ENCODE measurements at regions not wholly inside any gene's neighbourhood (a gene's known extent, or its start where the extent isn't known, plus 50 kb on each side); places are given as distances from the start of the nearest gene placed in this dataset.

DNA sequence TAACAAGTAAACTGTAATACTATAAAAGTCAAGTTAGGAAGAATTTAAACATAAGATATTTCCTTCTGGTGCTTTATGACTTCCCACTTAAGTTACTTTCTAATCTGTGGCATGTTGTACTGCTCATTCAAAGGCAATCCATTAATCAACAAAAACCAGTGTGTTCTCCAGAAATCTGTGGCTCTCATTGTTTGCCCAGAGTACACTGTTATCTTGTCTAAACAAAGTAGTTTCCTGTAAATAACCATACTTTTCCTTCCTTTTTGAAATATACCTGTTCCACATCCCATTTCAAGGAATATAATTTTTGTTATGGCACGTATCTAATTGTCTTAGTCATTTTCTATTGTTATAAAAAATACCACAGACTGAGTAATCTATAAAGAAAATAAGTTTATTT is 184.1 kb downstream of the CCER1 start:
- H3K27ac Mint-ChIP-seq (ENCODE audit: unreplicated experiment), result no peak overlapping the region
- H3K27me3 Mint-ChIP-seq (ENCODE audit: low read depth), result no peaks in the 10 kb centered on the region
- TF ChIP-seq, protein P1, sequence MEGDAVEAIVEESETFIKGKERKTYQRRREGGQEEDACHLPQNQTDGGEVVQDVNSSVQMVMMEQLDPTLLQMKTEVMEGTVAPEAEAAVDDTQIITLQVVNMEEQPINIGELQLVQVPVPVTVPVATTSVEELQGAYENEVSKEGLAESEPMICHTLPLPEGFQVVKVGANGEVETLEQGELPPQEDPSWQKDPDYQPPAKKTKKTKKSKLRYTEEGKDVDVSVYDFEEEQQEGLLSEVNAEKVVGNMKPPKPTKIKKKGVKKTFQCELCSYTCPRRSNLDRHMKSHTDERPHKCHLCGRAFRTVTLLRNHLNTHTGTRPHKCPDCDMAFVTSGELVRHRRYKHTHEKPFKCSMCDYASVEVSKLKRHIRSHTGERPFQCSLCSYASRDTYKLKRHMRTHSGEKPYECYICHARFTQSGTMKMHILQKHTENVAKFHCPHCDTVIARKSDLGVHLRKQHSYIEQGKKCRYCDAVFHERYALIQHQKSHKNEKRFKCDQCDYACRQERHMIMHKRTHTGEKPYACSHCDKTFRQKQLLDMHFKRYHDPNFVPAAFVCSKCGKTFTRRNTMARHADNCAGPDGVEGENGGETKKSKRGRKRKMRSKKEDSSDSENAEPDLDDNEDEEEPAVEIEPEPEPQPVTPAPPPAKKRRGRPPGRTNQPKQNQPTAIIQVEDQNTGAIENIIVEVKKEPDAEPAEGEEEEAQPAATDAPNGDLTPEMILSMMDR (conservative IDR thresholded peaks at IDR 0.05), result no peak
- DNase-seq (ENCODE audit: low read depth, low spot score), result no peak
- H3K4me1 Mint-ChIP-seq, result no peaks in the 10 kb centered on the region
- H3K4me3 Mint-ChIP-seq, result no peak overlapping the region
- H3K9me3 Mint-ChIP-seq, result no peaks in the 10 kb centered on the region
- no peaks in the 10 kb centered on the region for H3K36me3 Mint-ChIP-seq (ENCODE audit: low read depth)

GRCh38 chr12:90757957-90758356 is 197.0 kb downstream of the CCER1 start:
- Mint-ChIP-seq H3K36me3 (ENCODE audit: low read depth) (no peaks in the 10 kb centered on the region), H3K27ac (ENCODE audit: unreplicated experiment) (no peak overlapping the region)
- TF ChIP-seq, protein P1 (conservative IDR thresholded peaks at IDR 0.05), result no peak

DNA sequence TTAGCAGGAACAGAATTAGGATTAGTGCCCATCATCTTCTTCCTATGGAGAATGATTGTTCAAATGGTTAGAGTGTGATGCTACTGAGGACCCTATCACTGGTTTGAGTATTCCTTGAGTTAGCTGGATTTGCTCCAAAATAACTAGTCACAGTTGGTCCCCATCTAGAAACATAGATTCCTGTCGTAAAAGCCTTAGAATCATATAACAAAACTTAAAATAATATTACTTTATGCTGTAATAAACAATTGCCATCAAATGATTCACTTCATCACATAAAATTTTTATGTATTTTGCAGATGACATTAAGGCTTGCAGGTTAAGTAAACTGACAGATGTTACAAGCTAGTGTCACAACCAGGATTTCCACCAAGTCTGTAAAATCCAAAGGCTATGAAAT is 209.8 kb downstream of the CCER1 start:
- H3K27ac Mint-ChIP-seq (ENCODE audit: unreplicated experiment), result no peak overlapping the region
- DNase-seq (ENCODE audit: low read depth, low spot score), result no peak
- no peaks in the 10 kb centered on the region for H3K36me3 Mint-ChIP-seq (ENCODE audit: low read depth)
- no peaks in the 10 kb centered on the region for H3K27me3 Mint-ChIP-seq (ENCODE audit: low read depth)
- peaks cover 3% of the 10 kb centered on the region for H3K9me3 Mint-ChIP-seq
- TF ChIP-seq, protein P1 (conservative IDR thresholded peaks at IDR 0.05), result no peak
- no peaks in the 10 kb centered on the region for H3K4me1 Mint-ChIP-seq
- no peak overlapping the region for H3K4me3 Mint-ChIP-seq

More at GRCh38 chr12:90757957-90758356, 197.0 kb downstream of the CCER1 start:
- peaks cover 3% of the 10 kb centered on the region for H3K9me3 Mint-ChIP-seq
- H3K4me1 Mint-ChIP-seq, result no peaks in the 10 kb centered on the region
- no peak for DNase-seq (ENCODE audit: low read depth, low spot score)
- H3K4me3 Mint-ChIP-seq, result no peak overlapping the region
- no peaks in the 10 kb centered on the region for H3K27me3 Mint-ChIP-seq (ENCODE audit: low read depth)

GRCh38 chr12:90741611-90742010 is 213.4 kb downstream of the CCER1 start:
- no peak overlapping the region for H3K27ac Mint-ChIP-seq (ENCODE audit: unreplicated experiment)
- H3K4me3 Mint-ChIP-seq, result no peak overlapping the region
- no peaks in the 10 kb centered on the region for H3K36me3 Mint-ChIP-seq (ENCODE audit: low read depth)
- no peak for DNase-seq (ENCODE audit: low read depth, low spot score)
- H3K27me3 Mint-ChIP-seq (ENCODE audit: low read depth), result no peaks in the 10 kb centered on the region
- H3K9me3 Mint-ChIP-seq, result peaks cover 3% of the 10 kb centered on the region
- no peaks in the 10 kb centered on the region for H3K4me1 Mint-ChIP-seq
- TF ChIP-seq, protein P1 (conservative IDR thresholded peaks at IDR 0.05), result no peak

GRCh38 chr12:90729736-90730135 is 225.2 kb downstream of the CCER1 start:
- Mint-ChIP-seq H3K4me3 (no peak overlapping the region), H3K27ac (ENCODE audit: unreplicated experiment) (no peak overlapping the region), H3K36me3 (ENCODE audit: low read depth) (no peaks in the 10 kb centered on the region), H3K27me3 (ENCODE audit: low read depth) (no peaks in the 10 kb centered on the region), H3K9me3 (no peaks in the 10 kb centered on the region), H3K4me1 (no peaks in the 10 kb centered on the region)
- DNase-seq (ENCODE audit: low read depth, low spot score), result no peak
- TF ChIP-seq, protein P1 (conservative IDR thresholded peaks at IDR 0.05), result no peak

- Mint-ChIP-seq H3K27me3 (ENCODE audit: low read depth) (no peaks in the 10 kb centered on the region), H3K4me1 (no peaks in the 10 kb centered on the region), H3K9me3 (no peaks in the 10 kb centered on the region), H3K27ac (ENCODE audit: unreplicated experiment) (no peak overlapping the region), H3K36me3 (ENCODE audit: low read depth) (no peaks in the 10 kb centered on the region), H3K4me3 (no peak overlapping the region)
- TF ChIP-seq, protein P1 (conservative IDR thresholded peaks at IDR 0.05), result no peak
- DNase-seq (ENCODE audit: low read depth, low spot score), result no peak
Observed at GRCh38 chr12:90712671-90713070, 242.3 kb downstream of the CCER1 start.
